ENCODE measurements at regions not wholly inside any gene's neighbourhood (a gene's known extent, or its start where the extent isn't known, plus 50 kb on each side); places are given as distances from the start of the nearest gene placed in this dataset.

DNA sequence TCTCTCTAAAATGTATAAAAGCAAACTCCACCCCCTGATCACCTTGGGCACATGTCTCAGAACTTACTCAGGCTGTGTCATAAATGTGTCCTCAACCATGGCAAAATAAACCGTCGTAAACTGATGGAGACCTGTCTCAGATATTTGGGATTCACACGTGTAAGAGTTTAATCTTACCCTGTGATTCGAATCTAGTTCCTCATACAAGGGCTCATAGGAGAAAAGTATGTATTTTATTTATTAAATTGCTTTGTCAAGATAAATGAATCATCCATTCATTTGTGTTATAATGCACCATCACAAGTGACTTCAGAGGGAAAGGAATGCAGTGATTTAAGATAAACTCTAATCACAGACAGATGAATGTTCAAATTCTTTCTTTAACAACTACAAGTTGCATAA is 712.5 kb upstream of the LRATD1 start:
- TF ChIP-seq NFRKB (IDR thresholded peaks at IDR 0.05) (no peak), FOXM1 (IDR thresholded peaks at IDR 0.05; ENCODE audit: borderline replicate concordance) (no peak), SP1 (IDR thresholded peaks at IDR 0.05) (no peak), FOXK2 (IDR thresholded peaks at IDR 0.05) (no peak), TARDBP (IDR thresholded peaks at IDR 0.05) (no peak)

Measured in HEK293T (cell line).